NT2/D1 (cell line): ENCODE measurements at regions not wholly inside any gene's neighbourhood (a gene's known extent, or its start where the extent isn't known, plus 50 kb on each side); places are given as distances from the start of the nearest gene placed in this dataset.

ENCODE experiments used
- DNase-seq: peaks from one replicate; pipeline ENCODE4 v3.0.0-alpha.2; 2011; ENCODE audit warnings: low read depth, low spot score
- H3K27me3 ChIP-seq: 2 replicates; pipeline ENCODE4 v1.6.0; 2011; ENCODE audit warnings: mild to moderate bottlenecking; ENCODE audit not compliant: insufficient read length, insufficient read depth
- H3K36me3 ChIP-seq: 2 replicates; pipeline ENCODE4 v1.6.1; 2011; ENCODE audit warnings: mild to moderate bottlenecking, low read length, mixed read lengths; ENCODE audit not compliant: insufficient read depth, insufficient read length
- H3K4me1 ChIP-seq: 2 replicates; pipeline ENCODE4 v1.5.1; 2011; ENCODE audit not compliant: insufficient read depth, insufficient read length
- H3K4me3 ChIP-seq: 2 replicates; pipeline ENCODE4 v1.5.1; 2011; ENCODE audit warnings: low read depth; ENCODE audit not compliant: insufficient read length
- H3K9ac ChIP-seq: 2 replicates; pipeline ENCODE4 v1.6.0; 2011; ENCODE audit warnings: low read depth; ENCODE audit not compliant: insufficient read length
- H3K9me3 ChIP-seq: 2 replicates; pipeline ENCODE4 v1.5.1; 2011; ENCODE audit warnings: mild to moderate bottlenecking, low read length; ENCODE audit not compliant: insufficient read depth
- SUZ12 ChIP-seq: IDR thresholded peaks from 2 replicates; pipeline ENCODE4 v1.6.1; 2011; ENCODE audit not compliant: insufficient read length, insufficient read depth; ENCODE audit errors: extremely low read depth
- YY1 ChIP-seq: IDR thresholded peaks from 2 replicates; pipeline ENCODE4 v1.6.1; 2011; ENCODE audit not compliant: insufficient read length, insufficient read depth
- ZNF274 ChIP-seq: IDR thresholded peaks from 2 replicates; pipeline ENCODE4 v1.6.1; 2011; ENCODE audit warnings: mild to moderate bottlenecking, low read depth, low read length

DNA sequence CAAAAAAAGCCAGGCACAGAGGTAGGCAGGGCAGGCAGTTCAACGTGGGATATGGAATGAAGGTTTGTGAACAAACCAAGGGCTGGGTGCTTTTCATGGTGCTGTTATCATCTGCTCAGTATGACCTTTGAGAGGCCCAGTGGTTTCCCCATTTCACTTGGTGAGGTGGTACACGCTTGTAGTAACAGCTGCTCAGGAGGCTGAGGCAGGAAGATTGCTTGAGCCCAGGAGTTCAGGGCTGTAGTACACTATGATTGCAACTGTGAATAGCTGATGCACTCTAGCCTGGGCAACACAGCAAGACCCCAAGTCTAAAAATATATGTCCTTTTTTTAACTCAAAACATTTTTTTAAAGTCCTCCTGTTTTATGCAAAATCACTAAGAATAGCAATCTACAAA is 174.8 kb downstream of the ENC1 start:
- Histone ChIP-seq H3K4me1 (no peaks in the 10 kb centered on the region), H3K27me3 (no peaks in the 10 kb centered on the region), H3K36me3 (no peaks in the 10 kb centered on the region), H3K9me3 (0 out of 2 replicates have a peak, but pooled peaks cover 4% of the 10 kb centered on the region), H3K9ac (no peak overlapping the region), H3K4me3 (no peak overlapping the region)
- no peak for DNase-seq
- TF ChIP-seq SUZ12 (no peak), ZNF274 (no peak), YY1 (no peak)

GRCh38 chr5:74464512-74465209 is 175.9 kb downstream of the ENC1 start:
- H3K9ac ChIP-seq = no peak overlapping the region
- DNase-seq = no peak
- H3K4me3 ChIP-seq = no peak overlapping the region
- no peaks in the 10 kb centered on the region for H3K36me3 ChIP-seq
- H3K4me1 ChIP-seq = no peaks in the 10 kb centered on the region
- no peaks in the 10 kb centered on the region for H3K27me3 ChIP-seq
- TF ChIP-seq SUZ12 (no peak), YY1 (no peak), ZNF274 (no peak)
- H3K9me3 ChIP-seq = 0 out of 2 replicates have a peak, but pooled peaks cover 4% of the 10 kb centered on the region

DNA sequence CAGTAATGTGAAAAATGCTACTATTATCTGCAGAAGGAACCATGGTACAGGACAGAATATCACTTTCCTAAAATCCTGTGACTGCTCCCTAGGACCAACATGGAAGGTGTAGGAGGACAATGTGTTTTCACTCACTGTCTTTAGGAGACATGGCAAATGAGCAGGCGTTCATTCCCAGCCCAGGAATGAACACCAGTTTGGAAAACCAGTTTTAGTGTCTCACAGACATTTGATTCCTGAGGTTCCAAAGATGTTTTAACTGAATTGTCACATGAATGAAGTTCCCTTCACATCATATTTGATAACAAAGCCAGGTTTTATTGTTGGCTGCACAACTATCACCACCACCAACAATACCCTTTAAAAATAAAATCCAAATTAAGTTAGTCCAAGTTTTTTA is 178.2 kb downstream of the ENC1 start:
- Histone ChIP-seq H3K27me3 (no peaks in the 10 kb centered on the region), H3K36me3 (no peaks in the 10 kb centered on the region)
- no peak for TF ChIP-seq SUZ12
- no peak for TF ChIP-seq ZNF274
- no peak for TF ChIP-seq YY1

DNA sequence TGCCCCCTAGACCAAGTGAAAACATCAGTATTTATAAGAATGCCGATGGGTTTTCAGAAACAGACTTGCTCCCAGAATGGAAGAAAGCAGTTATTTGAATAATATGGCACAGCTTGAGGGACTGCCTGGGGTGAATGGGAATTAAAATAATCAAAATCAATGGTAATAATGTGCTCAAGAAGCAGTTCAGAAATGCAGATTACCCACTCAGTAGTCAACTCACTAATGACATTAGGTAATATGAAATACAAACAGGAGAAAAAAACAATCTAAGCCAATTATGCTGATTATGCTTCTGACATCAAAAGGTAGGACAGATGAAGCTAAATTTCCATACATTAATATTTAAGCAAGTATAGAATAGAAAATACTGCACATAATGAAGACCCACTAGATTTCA is 179.3 kb downstream of the ENC1 start:
- Histone ChIP-seq H3K27me3 (no peaks in the 10 kb centered on the region), H3K9ac (no peak overlapping the region), H3K9me3 (no peaks in the 10 kb centered on the region), H3K36me3 (no peaks in the 10 kb centered on the region), H3K4me3 (no peak overlapping the region), H3K4me1 (no peaks in the 10 kb centered on the region)
- no peak for DNase-seq
- TF ChIP-seq YY1 = no peak
- no peak for TF ChIP-seq ZNF274
- TF ChIP-seq SUZ12 = no peak

More for the DNA sequence above, 178.2 kb downstream of the ENC1 start:
- DNase-seq = no peak
- Histone ChIP-seq H3K4me1 (no peaks in the 10 kb centered on the region), H3K9ac (no peak overlapping the region), H3K9me3 (no peaks in the 10 kb centered on the region), H3K4me3 (no peak overlapping the region)

DNA sequence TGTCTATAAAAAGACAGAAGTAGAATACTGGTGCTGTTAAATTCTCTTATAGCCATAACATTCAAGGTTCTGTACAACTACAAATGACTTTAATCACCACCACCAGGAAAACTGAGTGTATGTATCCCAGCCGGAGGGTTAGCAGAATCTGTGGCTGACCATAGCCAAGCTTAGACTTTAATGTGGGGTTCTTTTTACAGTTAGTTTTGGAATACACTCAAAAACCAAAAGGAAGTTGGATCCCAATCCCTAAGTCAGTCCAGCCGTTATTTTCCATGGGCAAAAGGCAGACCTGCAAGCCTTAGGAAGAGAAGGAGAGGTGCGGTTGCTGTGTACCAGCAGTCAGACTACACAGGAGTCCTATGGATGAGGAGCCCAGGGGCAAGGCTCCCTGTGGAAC is 179.8 kb downstream of the ENC1 start:
- TF ChIP-seq ZNF274 (no peak), SUZ12 (no peak), YY1 (no peak)
- Histone ChIP-seq H3K4me1 (no peaks in the 10 kb centered on the region), H3K36me3 (no peaks in the 10 kb centered on the region), H3K27me3 (no peaks in the 10 kb centered on the region), H3K9ac (no peak overlapping the region), H3K9me3 (no peaks in the 10 kb centered on the region), H3K4me3 (no peak overlapping the region)
- DNase-seq = no peak

- no peaks in the 10 kb centered on the region for H3K4me1 ChIP-seq
- no peaks in the 10 kb centered on the region for H3K36me3 ChIP-seq
- H3K9ac ChIP-seq = no peak overlapping the region
- DNase-seq = no peak
- TF ChIP-seq YY1 (no peak), SUZ12 (no peak), ZNF274 (no peak)
- no peaks in the 10 kb centered on the region for H3K9me3 ChIP-seq
- no peaks in the 10 kb centered on the region for H3K27me3 ChIP-seq
- no peak overlapping the region for H3K4me3 ChIP-seq
Measured at GRCh38 chr5:74459984-74460383, 180.5 kb downstream of the ENC1 start.

GRCh38 chr5:74457876-74458275 is 182.7 kb downstream of the ENC1 start:
- no peaks in the 10 kb centered on the region for H3K36me3 ChIP-seq
- no peak overlapping the region for H3K9ac ChIP-seq
- TF ChIP-seq YY1 (no peak), SUZ12 (no peak), ZNF274 (no peak)
- no peak overlapping the region for H3K4me3 ChIP-seq
- no peaks in the 10 kb centered on the region for H3K27me3 ChIP-seq
- no peaks in the 10 kb centered on the region for H3K4me1 ChIP-seq
- no peaks in the 10 kb centered on the region for H3K9me3 ChIP-seq
- no peak for DNase-seq

GRCh38 chr5:74454263-74455030 is 186.1 kb downstream of the ENC1 start:
- DNase-seq = no peak
- H3K9ac ChIP-seq = no peak overlapping the region
- H3K27me3 ChIP-seq = no peaks in the 10 kb centered on the region
- no peak overlapping the region for H3K4me3 ChIP-seq
- no peaks in the 10 kb centered on the region for H3K9me3 ChIP-seq
- no peaks in the 10 kb centered on the region for H3K4me1 ChIP-seq
- TF ChIP-seq YY1 (no peak), ZNF274 (no peak), SUZ12 (no peak)
- H3K36me3 ChIP-seq = no peaks in the 10 kb centered on the region
